Fibroblast of pulmonary artery (primary cell): ENCODE measurements at regions not wholly inside any gene's neighbourhood (a gene's known extent, or its start where the extent isn't known, plus 50 kb on each side); places are given as distances from the start of the nearest gene placed in this dataset.

ENCODE experiments used
- DNase-seq: peaks from one replicate; pipeline ENCODE4 v3.0.0-alpha.2; 2010; ENCODE audit warnings: low read depth
- H3K4me3 ChIP-seq: replicated peaks from 2 replicates; pipeline ENCODE4 v1.5.1; 2011; ENCODE audit warnings: low read depth, mild to moderate bottlenecking, control low read depth, low read length, moderate library complexity
- CTCF ChIP-seq: IDR thresholded peaks from 2 replicates; pipeline ENCODE4 v1.5.1; 2011; ENCODE audit warnings: mild to moderate bottlenecking, control low read depth, low read length, inconsistent platforms; ENCODE audit errors: missing control alignments

- no peak overlapping the region for H3K4me3 ChIP-seq
- no peak for DNase-seq
- TF ChIP-seq CTCF, result no peak
Observed at GRCh38 chr2:103103678-103104077, 341.8 kb downstream of the TMEM182 start.

- DNase-seq, result no peak
- no peak overlapping the region for H3K4me3 ChIP-seq
- TF ChIP-seq CTCF, result no peak
Observed at GRCh38 chr2:103119352-103119751, 357.5 kb downstream of the TMEM182 start.

GRCh38 chr2:103121106-103121505, 359.3 kb downstream of the TMEM182 start:
- DNase-seq, result no peak
- no peak overlapping the region for H3K4me3 ChIP-seq
- no peak for TF ChIP-seq CTCF

GRCh38 chr2:103123516-103123915, 361.7 kb downstream of the TMEM182 start:
- no peak overlapping the region for H3K4me3 ChIP-seq
- DNase-seq, result no peak
- no peak for TF ChIP-seq CTCF

- no peak for DNase-seq
- no peak for TF ChIP-seq CTCF
- H3K4me3 ChIP-seq, result no peak overlapping the region
Observed at GRCh38 chr2:103130857-103131256, 369.0 kb downstream of the TMEM182 start.

GRCh38 chr2:103132536-103133217, 370.8 kb downstream of the TMEM182 start:
- no peak for TF ChIP-seq CTCF

GRCh38 chr2:103135679-103136078, 373.8 kb downstream of the TMEM182 start:
- no peak for TF ChIP-seq CTCF
- no peak overlapping the region for H3K4me3 ChIP-seq
- no peak for DNase-seq

More at GRCh38 chr2:103132536-103133217, 370.8 kb downstream of the TMEM182 start:
- DNase-seq, result no peak
- no peak overlapping the region for H3K4me3 ChIP-seq
